Stimulated activated CD4-positive, alpha-beta T cell treated with anti-CD3 and anti-CD28 coated beads, TNF-alpha, amount 100 ng/mL, for 48 hours (primary cell): ENCODE measurements at regions not wholly inside any gene's neighbourhood (a gene's known extent, or its start where the extent isn't known, plus 50 kb on each side); places are given as distances from the start of the nearest gene placed in this dataset.
"Not testable (repeated sequence)": the region's sequence is repeated elsewhere in the genome, so short reads cannot be mapped to it uniquely, and the experiment has no call there.

Source experiments
- DNase-seq, 3 donors: peaks; one replicate each; pipeline ENCODE4 v3.0.0-alpha.2; 2020; ENCODE audit warnings: low read depth in 3 of 3

DNA sequence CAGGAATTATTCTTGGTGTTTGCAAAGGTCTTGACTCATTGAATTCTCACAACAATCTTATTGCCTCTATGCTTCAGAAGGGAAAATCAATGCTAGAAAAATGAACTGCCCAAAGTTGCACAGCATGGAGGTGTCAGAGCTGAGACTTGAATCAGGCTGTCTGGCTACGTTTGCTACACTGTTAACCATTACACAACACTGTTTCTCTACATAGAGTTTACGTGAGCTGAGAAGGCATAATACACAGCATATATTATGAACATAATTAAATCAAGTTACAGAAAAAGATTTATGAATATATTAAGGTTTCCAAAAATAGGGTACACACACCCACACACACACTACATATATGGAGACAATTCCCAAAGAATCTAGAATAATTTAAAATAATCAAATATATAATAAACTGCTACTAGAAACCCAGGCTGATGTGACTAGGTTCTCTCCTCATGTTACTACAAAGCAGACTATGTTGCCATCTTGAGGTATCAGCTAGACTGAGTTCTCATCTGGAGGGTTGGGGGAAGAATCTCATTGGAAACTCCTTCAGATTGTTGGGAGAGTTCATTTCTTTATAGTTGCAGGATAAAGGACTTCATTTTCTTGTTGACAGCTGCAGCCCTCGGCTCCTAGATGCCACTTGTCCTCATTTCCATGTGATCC is 1270.5 kb downstream of the ARAP2 start:
- DNase-seq = no peak

DNA sequence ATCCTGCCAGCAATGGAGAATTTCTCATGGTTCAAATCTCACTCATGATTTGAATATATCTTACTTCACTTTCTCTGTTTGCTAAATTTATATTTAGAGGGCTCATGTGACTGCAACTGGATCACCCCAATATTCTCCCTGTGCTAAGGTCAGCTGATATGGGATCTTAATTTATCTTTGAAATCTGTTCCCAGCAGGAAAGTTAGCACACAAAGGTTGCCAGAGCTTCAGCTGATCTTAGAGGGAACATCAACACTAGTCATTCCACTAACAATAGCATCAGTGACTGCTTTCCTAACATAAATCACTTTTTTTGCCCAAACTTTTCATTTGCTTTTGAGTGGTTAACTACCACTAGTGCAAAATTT is 1270.0 kb downstream of the ARAP2 start:
- DNase-seq = no peak

DNA sequence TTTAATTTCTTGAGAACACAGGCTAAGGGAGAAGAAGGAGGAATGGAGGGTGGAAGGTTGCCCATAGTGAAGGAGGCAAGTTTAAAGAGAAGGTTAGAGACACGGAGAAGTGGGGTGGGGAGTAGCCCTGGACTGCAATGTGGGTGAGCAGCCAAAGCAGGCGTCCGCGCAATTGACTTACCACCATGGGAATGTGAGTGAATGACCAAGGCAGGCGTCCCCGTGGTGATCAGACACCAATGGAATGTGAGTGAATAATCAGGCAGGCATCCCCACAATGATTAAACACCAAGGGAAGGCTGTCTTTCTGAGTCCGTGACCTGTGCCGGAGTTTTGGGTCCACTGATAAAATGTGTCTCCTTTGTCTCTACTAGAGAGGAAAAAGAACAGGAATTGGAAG is 1223.1 kb downstream of the ARAP2 start:
- not testable (repeated sequence) for DNase-seq

DNA sequence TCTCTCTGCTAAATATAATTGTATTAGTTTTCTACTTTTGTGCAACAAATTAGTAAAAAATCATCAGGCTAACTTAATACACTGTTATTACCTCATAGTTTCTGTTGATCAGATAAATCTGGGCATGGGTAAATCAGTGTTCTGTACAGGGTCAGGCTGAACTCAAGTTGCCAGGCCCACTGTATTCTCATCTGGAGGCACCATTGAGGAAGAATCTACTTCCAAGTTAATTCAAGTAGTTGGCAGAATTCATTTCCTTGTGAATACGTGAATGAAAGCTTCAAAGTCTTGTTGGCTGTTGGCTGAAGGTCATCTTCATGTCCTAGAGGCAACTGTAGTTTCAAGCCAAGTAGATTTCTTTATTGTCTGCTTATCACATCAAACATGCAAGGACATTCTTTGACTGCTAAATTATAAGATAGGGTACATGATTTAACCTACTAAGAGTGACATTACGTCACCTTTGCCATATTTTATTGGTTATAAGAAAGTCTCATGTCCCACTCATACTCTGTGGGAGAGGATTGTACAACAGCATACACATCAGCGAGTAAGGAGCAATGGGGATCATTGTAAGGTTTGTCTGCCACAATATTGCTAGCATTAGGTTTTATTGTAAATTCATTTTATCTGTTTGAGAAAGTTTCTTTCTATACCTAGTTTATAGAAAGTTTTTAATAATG is 1219.0 kb downstream of the ARAP2 start:
- no peak for DNase-seq

DNA sequence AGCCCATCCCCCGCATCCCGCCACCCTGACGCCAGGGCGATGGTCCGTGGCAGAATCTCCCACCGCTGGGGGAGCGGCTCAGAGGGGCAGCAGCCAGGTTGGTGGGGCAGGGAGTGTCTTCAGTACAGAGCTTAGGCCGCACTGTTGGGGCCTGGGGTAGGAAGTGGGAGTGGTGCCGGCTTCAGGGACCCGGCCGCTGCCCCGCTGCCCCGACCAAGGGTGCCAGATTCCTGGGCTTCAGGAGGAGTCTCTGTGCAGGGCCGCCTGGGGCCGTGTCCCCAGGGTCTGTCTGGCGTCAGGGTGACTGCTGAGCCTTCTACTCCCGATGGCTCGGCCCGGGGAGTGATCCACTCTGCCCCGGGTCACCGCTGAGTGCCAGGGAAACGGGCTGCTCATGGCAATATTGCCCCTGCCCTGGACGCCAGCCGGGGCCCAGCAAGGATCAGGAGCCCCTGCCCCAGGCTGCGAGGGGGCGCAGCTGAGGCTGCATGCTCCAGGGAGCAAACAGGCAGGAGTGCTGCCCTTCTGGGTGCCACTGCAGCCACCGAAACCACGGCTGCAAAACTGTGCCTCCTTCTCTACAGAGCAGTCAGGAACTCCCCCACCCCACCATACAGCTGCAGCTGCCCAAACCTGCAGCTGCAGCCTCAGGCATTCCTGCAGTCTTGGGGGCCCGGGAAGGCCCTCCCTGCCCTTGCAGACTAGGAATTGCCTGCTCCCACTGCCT is 1206.1 kb downstream of the ARAP2 start:
- no peak for DNase-seq

DNA sequence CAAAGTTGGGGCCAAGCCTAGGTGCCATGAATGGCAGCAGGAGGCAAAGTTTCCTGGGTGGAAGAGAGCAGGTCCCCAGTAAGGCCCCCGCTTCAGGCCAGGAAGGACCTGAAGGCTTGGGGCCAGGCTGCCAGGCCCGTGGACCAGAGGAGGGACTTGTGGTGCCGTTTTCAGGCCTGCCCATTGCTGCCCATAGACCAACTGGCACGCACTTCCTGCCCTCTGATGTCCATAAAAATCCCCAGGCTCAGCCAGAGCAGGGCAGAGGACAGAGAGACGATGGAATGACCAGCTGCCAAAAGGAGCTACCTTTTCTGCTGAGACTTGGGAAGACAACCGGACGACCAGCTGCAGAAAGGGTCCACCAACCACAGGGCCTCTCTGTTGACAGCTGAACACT is 1205.5 kb downstream of the ARAP2 start:
- DNase-seq = no peak

DNA sequence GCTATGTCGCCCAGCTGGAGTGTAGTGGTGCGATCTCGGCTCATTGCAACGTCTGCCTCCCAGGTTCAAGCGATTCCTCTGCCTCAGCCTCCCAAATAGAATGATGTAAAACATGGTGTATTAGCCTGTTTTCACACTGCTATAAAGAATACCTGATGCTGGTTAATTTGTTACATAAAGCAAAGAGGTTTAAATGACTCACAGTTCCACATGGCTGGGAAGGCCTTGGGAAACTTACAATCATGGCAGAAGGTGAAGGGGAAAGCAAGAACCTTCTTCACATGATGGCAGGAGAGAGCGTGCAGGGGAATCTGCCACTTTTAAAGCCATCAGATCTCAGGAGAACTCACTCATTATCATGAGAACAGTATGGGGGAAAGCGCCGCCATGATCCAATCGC is 1191.8 kb downstream of the ARAP2 start:
- DNase-seq = no peak

DNA sequence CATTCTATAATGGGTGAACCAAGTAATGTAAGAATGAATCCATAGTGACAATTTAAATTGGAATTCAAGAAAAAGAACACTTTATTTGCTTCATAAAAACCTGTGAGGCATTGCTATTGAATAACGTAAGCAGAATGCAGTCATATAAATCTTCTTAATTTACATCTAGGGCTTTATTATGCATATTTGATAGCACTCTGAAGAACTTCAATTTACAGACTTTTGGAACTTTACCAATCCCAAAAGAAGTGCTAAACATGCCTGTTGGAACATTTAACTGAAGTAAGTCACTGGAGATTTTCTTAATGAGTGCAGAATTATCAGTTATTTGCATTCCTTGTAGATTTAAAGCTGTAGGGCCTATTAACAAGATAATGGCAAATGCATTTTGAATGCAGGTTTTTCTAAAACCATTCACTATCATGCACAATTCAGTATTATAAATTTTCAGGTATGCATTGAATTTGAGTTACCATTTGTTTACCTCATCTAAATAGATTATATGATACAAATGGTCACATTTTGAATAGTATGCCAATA is 1181.2 kb downstream of the ARAP2 start:
- no peak for DNase-seq

DNA sequence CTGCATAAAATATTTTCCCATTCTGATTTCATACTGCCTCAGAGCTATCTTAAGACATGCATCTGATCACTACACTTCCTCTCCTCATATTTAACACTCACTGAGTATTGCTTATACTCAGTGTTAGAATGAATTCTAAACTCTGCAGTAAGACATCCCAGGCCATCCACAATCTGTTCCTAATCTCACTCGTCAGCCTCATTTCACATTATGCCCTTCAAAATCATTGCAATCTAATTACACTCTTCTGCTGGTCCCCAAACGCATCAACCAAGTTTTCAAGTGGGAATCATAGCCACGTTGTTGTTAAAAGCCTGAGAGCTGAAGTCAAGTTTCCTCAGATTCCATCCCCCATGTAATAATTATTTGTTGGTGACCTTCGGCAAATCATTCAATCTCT is 1177.9 kb downstream of the ARAP2 start:
- DNase-seq = no peak

DNA sequence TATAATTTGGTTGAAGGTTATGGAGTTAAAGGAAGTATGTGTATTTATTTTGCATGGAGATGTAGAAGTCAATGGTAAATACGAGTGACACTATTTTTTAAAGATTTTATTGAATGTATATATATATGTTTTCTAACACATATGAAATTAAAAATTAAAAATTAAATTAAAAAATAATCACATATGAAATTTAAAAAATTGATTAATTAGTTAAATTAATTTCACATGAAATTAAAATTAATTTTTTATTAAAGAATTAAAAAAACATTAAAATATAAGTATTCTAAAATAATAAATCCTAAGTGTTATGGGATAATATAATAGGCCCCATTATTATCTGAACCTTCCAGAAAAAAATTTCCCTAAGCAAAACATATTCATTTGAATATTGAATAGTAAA is 1163.5 kb downstream of the ARAP2 start:
- DNase-seq = no peak

DNA sequence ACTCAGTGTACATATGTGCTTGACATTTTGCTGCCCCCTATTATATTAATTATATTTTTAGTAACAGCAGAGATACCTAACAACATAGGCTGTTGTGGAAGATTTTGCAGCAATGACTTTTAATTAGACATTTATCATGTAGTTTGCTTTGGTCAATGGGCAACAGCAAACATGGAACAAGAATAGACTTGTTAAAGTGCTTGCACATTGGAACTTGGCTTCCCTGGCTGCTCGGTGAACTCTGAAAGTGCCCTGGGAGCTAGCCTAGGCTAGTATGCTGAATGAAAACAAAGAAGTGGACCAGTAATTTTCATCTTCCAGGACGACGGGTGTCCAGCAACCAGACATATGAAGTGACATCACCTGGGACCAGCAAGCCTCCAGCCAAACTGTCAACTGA is 1157.1 kb downstream of the ARAP2 start:
- no peak for DNase-seq

DNA sequence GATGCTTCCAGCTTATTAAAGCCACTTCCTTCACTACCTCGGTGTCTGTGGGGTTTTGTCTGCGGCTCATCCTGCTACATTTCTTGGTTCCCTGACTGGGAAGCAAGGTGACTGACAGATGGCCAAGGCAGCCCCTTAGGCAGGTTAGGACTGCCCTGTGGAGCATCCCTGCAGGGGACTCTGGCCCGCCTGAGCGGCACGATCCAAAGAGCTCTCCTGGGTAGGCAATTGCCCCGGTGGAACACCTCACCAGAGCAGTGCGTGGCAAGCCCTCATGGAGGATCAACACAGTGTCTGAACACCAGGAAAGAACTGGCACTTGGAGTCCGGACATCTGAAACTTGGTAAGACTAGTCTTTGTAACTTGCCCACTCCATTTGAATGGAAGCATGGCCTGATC is 1143.4 kb downstream of the ARAP2 start:
- no peak for DNase-seq

DNA sequence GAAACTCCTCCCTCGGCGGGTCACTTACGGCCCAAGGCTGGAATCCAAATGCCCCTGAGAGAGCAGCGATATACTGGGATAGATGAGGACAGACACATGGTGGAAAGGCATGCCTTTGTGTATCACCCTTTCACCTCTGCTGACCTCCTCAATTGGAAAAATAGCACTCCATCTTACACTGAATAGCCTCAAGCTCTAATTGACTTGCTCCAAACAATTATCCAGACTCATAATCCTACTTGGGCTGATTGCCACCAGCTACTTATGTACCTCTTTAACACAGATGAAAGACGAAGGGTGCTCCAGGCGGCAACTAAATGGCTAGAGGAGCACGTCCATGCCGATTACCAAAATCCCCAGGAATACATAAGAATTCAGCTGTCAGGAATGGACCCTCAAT is 1142.2 kb downstream of the ARAP2 start:
- no peak for DNase-seq

DNA sequence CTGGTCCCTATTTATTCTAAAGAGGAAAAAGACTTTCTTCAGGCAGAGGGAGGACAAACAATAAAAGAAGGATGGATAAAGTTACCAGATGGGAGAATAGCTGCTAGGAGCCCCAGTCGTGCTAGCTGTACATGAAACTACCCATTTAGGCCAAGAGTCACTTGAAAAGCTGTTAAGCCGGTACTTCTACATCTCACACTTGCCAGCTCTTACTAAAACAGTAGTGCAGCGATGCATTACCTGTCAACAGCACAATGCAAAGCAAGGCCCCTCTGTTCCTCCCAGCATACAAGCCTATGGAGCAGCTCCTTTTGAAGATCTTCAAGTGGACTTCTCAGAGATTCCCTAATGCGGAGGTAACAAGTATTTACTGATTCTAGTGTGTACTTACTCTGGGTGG is 1138.8 kb downstream of the ARAP2 start:
- no peak for DNase-seq

DNA sequence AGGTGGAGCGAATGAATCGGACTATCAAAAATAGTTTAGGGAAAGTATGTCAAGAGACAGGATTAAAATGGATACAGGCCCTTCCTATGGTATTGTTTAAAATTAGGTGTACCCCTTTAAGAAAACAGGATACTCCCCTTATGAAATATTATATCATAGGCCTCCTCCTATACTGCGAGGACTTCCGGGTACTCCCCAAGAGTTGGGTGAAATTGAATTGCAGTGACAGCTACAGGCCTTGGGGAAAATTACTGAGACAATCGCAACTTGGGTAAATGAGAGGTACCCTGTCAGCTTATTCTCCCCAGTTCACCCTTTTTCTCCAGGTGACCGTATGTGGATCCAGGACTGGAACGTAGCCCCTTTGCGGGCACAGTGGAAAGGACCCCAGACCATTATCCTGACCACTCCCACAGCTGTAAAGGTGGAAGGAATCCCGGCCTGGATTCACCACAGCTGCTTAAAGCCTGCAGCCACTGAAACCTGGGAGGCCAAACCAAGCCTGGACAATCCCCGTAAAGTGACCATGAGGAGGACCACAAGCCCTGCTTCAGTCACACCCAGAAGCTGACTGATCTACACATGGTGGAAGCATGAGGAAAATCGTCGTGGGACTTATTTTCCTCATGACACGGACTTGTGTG is 1138.1 kb downstream of the ARAP2 start:
- DNase-seq = no peak

DNA sequence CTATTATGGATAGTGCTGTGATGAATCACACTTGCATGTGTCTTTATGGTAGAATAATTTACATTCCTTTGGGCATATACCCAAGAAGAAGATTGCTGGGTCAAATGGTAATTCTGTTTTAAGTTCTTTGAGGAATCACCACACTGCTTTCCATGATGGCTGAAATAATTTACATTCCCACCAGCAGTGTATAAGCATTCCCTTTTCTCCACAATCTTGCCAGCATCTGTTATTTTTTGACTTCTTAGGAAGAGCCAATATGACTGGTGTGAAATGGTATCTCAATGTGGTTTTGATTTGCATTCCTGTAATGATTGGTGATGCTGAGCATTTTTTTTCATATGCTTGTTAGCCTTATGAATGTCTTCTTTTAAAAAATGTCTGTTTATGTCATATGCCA is 1120.2 kb downstream of the ARAP2 start:
- no peak for DNase-seq

DNA sequence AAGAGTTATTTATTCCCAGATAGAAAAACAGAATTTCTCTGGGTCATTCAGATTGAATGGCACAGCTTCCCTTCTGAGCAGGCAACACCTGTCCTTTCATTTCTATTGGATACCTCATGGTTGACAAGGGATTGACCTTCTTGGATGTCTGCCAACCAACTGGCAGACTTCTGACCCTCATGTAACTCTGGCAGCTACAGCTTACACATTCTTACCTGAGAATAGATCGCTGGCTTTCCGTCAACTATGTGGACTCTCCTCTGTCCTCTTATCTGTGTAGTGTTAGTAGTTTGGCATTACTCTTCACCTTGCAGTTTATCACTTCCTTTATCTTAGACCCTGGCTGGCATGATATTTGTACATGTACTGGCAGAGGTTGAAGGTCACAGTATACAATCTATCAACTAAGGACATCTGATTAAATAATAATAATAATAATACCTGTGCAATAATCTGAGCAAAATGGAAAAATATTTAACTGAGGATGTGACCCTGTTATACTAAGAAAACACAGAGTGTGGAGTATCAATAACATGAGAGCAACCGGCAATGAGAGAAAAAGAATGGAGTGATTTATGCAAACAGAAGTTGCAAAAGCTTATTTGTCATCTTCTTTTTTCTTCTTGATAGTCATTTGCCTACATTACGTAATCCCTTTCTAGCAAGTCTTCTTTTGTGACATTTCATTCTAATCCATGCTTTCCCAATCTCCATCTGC is 1118.2 kb downstream of the ARAP2 start:
- no peak for DNase-seq

DNA sequence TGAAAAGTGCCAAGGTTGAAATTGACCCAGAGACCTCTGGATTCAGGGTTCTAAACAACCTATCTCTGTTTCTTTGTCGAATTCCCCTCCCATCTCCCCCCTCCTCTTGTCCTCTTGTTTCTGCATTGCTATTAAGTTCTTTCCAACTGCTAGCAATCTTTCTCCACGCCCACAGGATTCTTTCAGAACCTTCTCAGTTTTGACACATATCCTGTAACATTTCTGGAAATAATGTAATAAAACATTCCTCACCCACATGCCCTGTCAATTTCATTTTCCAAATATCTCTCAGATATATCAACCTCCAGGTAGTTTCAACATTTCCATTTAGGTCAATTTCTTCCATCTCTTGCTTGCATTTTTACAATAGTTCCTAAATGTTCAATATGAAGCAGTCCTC is 1105.9 kb downstream of the ARAP2 start:
- DNase-seq = no peak

DNA sequence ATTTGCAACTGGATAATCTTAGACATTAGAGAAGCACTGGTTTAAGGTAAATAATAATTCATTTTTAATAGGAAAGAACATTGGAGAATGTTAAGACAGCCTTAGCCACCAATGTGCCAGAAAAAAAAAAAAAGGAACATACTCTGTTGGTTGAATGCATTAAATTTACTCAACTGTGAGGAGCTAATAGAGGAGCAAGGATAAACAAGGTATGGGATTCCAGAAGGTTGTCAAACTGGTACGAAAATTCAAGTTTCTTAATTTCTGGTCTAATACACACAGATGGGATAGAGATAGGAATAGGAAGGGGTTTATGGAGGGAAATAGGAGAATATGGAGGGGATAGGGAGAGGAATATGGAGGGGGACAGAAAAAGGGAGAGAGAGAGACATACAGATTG is 1096.6 kb downstream of the ARAP2 start:
- no peak for DNase-seq

DNA sequence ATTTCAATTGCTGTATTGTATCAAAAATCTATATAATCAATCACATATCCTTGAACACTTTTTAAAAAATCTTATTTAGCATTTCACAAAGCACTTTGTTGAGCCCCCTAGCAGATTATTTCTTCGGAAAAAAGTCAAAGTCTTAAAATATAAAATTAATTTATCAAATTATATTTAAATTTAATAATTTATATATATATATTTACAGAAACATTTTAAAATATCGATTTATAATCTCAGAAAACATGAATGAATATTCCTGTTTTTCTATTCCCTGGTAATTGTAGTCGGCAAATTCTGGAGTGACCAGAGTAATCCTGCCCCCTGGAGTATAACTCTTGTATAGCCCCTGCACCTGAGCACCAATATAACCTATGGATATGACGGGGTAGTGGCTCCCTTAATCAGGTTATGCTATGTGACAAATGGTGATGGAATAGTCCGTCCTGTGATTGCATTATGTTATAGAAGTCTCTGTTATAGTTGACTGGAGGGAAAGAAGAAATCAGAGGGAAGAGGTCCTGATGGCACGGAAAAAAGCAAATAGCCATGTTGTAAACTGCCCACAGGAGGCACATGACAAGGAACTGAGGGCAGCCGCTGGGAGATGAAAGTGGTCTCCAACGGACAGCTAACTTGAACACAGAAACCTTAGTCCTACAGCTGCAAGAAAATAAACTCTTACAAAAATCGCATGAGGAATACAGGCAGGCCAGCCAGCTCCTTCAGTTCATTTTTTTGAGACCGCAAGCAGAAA is 1092.3 kb downstream of the ARAP2 start:
- DNase-seq = no peak

DNA sequence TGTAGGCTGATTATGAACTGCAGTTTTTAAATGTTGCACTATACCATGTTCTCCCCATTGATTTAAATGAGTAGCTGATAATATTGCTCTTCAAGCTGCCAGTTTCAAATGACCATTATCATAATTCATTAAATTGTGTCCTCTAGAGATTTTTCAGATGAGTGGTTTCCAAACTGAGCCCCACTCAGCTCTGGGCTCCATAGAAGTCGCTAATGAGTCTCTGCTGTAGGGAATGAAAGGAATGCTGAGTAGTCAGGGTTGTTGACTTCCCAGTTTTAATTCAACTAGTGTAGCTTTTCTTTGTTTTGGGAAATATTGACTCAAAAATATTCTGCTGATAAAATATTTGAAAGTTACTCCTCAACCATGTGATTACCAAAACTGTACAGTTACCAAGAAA is 1081.1 kb downstream of the ARAP2 start:
- DNase-seq = no peak
